ENCODE measurements at regions not wholly inside any gene's neighbourhood (a gene's known extent, or its start where the extent isn't known, plus 50 kb on each side); places are given as distances from the start of the nearest gene placed in this dataset.

DNA sequence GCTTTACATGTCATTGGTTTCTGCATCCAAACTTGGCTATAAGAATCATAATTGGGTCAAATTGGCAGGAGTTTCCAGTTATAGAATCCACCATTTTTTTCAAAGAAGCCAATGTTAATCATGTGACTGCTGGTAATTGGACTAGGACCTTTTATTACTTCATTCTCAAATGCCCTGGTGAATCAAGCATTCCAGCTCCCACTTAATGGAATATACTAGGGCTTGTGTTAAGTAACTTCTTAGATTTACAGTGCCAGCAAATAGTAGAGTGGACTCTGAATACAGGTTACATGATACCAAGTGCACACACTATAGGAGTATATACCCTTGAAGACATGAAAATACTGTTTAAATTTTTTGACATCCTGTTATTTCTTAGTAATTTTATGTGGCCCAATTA, 96.7 kb downstream of the NUDT12 start:
- TF ChIP-seq POLR2AphosphoS5 (IDR thresholded peaks at IDR 0.05; ENCODE audit: insufficient read depth in 1 of 2, low read depth in 1 of 2) (no peak), POLR2A (IDR thresholded peaks at IDR 0.05) (no peak)
- TF ChIP-seq, protein P1, sequence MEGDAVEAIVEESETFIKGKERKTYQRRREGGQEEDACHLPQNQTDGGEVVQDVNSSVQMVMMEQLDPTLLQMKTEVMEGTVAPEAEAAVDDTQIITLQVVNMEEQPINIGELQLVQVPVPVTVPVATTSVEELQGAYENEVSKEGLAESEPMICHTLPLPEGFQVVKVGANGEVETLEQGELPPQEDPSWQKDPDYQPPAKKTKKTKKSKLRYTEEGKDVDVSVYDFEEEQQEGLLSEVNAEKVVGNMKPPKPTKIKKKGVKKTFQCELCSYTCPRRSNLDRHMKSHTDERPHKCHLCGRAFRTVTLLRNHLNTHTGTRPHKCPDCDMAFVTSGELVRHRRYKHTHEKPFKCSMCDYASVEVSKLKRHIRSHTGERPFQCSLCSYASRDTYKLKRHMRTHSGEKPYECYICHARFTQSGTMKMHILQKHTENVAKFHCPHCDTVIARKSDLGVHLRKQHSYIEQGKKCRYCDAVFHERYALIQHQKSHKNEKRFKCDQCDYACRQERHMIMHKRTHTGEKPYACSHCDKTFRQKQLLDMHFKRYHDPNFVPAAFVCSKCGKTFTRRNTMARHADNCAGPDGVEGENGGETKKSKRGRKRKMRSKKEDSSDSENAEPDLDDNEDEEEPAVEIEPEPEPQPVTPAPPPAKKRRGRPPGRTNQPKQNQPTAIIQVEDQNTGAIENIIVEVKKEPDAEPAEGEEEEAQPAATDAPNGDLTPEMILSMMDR (IDR thresholded peaks at IDR 0.05), result no peak
- H3K9me3 ChIP-seq, result no peaks in the 10 kb centered on the region
- DNase-seq (ENCODE audit: extremely low spot score in 2 of 2), result no peak
- H3K4me3 ChIP-seq, result no peak overlapping the region
- intact Hi-C loops (cut with DNase I), result loop anchor here (10.0 kb wide), 1 partner anchor 751 kb away; no protein-coding TSS in a partner anchor
- no peaks in the 10 kb centered on the region for H3K4me1 ChIP-seq
- no peak overlapping the region for H3K27ac ChIP-seq
- no peaks in the 10 kb centered on the region for H3K36me3 ChIP-seq
- no peaks in the 10 kb centered on the region for H3K27me3 ChIP-seq

DNA sequence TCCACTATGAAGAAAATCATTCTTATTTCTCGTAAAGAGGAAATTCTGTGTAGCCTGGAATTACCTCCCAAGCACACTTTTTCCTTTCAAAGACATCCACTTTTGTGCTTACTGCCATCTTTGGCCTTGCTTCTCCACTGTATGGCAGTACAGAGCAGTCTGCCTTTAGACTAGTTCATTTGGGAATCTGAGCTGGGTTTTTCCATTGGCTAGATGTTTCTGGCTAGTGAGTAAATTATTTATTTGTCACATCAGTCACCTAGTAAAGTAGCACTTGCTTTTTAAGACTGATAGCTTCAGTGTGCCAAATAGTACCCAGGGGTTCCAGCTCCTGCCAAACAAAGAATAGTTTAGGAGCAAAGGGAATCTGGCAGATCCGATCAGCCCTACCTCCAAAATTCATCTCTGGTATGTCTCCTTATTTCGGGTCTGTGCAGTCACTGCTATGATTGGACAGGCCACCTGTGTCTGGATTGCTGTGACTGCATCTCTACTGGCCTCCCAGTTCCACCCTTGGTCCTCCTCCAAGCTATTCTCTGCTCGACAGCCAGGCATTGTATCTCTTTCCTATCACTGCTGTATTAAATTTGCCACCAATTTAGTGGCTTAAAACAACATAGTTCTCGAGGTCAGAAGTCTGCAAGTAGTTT, 97.6 kb downstream of the NUDT12 start:
- Histone ChIP-seq H3K9me3 (no peaks in the 10 kb centered on the region), H3K4me3 (no peak overlapping the region), H3K36me3 (no peaks in the 10 kb centered on the region), H3K27me3 (no peaks in the 10 kb centered on the region), H3K27ac (no peak overlapping the region), H3K4me1 (no peaks in the 10 kb centered on the region)
- intact Hi-C loops (cut with DNase I), result loop anchor here (10.0 kb wide), 1 partner anchor 750 kb away; no protein-coding TSS in a partner anchor
- TF ChIP-seq POLR2AphosphoS5 (IDR thresholded peaks at IDR 0.05; ENCODE audit: insufficient read depth in 1 of 2, low read depth in 1 of 2), result no peak
- TF ChIP-seq, protein P1 (IDR thresholded peaks at IDR 0.05), result no peak
- TF ChIP-seq POLR2A (IDR thresholded peaks at IDR 0.05), result no peak
- DNase-seq (ENCODE audit: extremely low spot score in 2 of 2), result no peak

DNA sequence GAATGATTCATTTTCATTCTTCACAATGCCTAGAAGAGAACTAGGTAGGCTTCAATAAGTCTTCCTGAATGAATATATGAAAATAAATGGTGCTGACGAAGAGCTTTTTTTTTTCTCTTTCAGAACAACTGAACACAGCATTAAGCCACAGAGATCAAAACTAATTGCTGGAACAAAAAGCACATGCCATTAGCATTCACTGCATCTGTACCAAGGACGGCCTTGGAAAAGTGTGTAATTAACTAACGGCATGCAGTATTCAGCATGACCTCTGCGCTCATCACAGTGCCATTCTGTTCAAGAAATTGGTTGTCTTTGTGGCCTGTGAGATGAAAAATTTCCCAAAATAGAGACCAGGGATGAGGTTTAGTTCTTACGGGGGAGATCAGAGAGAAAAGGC, 99.3 kb downstream of the NUDT12 start:
- no peak for TF ChIP-seq POLR2AphosphoS5 (IDR thresholded peaks at IDR 0.05; ENCODE audit: insufficient read depth in 1 of 2, low read depth in 1 of 2)
- no peak for DNase-seq (ENCODE audit: extremely low spot score in 2 of 2)
- H3K4me3 ChIP-seq, result no peak overlapping the region
- H3K4me1 ChIP-seq, result no peaks in the 10 kb centered on the region
- H3K9me3 ChIP-seq, result no peaks in the 10 kb centered on the region
- H3K36me3 ChIP-seq, result no peaks in the 10 kb centered on the region
- H3K27me3 ChIP-seq, result no peaks in the 10 kb centered on the region
- intact Hi-C loops (cut with DNase I), result loop anchor here (10.0 kb wide), 1 partner anchor 748 kb away; no protein-coding TSS in a partner anchor
- no peak overlapping the region for H3K27ac ChIP-seq

DNA sequence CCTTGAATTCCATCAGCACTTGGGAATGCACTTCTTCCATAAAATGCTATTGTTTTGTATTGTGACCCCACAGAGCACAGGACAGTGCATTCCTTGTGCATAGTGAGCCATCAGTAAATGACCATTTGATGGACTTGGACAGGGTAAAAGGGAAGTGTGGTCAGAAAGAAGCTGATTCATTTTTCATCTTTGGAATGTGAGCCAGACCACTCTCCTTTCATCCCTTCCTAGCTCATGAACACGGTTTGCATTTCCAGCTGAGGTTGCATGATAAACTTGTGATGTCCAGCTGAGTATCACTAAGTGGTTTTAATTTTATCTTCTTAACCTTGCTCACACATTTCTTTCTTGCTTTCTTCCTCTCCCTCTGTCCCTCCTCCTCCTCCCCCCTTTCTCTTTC, 101.3 kb downstream of the NUDT12 start:
- H3K27ac ChIP-seq, result no peak overlapping the region
- no peaks in the 10 kb centered on the region for H3K36me3 ChIP-seq
- no peak for TF ChIP-seq POLR2AphosphoS5 (IDR thresholded peaks at IDR 0.05; ENCODE audit: insufficient read depth in 1 of 2, low read depth in 1 of 2)
- TF ChIP-seq POLR2A (IDR thresholded peaks at IDR 0.05), result no peak
- TF ChIP-seq, protein P1 (IDR thresholded peaks at IDR 0.05), result no peak
- no peaks in the 10 kb centered on the region for H3K27me3 ChIP-seq
- no peaks in the 10 kb centered on the region for H3K9me3 ChIP-seq
- intact Hi-C loops (cut with DNase I), result loop anchor here (10.0 kb wide), 1 partner anchor 746 kb away; no protein-coding TSS in a partner anchor
- no peaks in the 10 kb centered on the region for H3K4me1 ChIP-seq
- no peak for DNase-seq (ENCODE audit: extremely low spot score in 2 of 2)
- H3K4me3 ChIP-seq, result no peak overlapping the region

DNA sequence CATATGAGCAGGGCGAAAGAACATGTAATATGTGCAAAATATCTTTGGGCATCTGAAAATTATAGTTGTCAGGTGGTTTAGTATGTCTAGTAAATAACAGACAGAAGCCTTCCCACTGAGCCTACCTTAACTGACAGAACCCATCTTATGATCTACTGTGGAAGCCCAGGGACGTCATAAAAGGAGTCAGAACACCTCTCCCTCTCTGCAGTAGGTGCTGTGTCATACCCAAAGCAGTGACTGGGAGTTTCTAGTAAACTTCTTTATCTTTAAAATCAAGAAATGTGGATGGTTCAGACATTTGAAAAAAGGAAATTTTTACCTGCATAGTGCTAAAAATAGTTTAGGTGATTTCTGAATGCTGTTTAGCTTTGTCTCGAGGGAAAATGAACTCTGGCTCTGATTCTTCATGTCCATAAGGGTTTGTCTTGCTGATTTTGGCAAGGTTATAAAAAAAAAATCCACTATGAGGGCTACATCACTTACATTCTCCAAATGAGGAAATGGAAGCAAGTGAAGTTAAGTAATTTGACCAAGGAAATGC, 104.0 kb downstream of the NUDT12 start:
- TF ChIP-seq, protein P1 (IDR thresholded peaks at IDR 0.05), result no peak
- TF ChIP-seq POLR2AphosphoS5 (IDR thresholded peaks at IDR 0.05; ENCODE audit: insufficient read depth in 1 of 2, low read depth in 1 of 2), result no peak
- TF ChIP-seq POLR2A (IDR thresholded peaks at IDR 0.05), result no peak
- H3K4me3 ChIP-seq, result no peak overlapping the region
- H3K36me3 ChIP-seq, result no peaks in the 10 kb centered on the region
- no peaks in the 10 kb centered on the region for H3K27me3 ChIP-seq
- H3K27ac ChIP-seq, result no peak overlapping the region
- intact Hi-C loops (cut with DNase I), result no loop called here
- DNase-seq (ENCODE audit: extremely low spot score in 2 of 2), result no peak
- H3K9me3 ChIP-seq, result no peaks in the 10 kb centered on the region
- H3K4me1 ChIP-seq, result no peaks in the 10 kb centered on the region
